ENCODE measurements at regions not wholly inside any gene's neighbourhood (a gene's known extent, or its start where the extent isn't known, plus 50 kb on each side); places are given as distances from the start of the nearest gene placed in this dataset.

GRCh38 chr2:220855296-220855695, 716.8 kb downstream of the EPHA4 start:
- Histone ChIP-seq H3K79me2 (ENCODE audit: control insufficient read depth, low read length) (no peaks in the 10 kb centered on the region), H3K9me2 (replicated peaks; ENCODE audit: control insufficient read depth, low read length) (no peaks in the 10 kb centered on the region), H3K27me3 (ENCODE audit: control insufficient read depth, low read length) (no peaks in the 10 kb centered on the region), H3K27ac (ENCODE audit: low read depth, low read length) (no peak overlapping the region), H4K20me1 (ENCODE audit: control insufficient read depth, insufficient read depth, low read depth, low read length) (no peaks in the 10 kb centered on the region), H3K4me2 (ENCODE audit: low read length) (no peak overlapping the region), H3K9me3 (ENCODE audit: control insufficient read depth, insufficient read depth, low read length) (no peaks in the 10 kb centered on the region), H3F3A (ENCODE audit: control insufficient read depth, insufficient read depth) (no peaks in the 10 kb centered on the region), H3K36me3 (ENCODE audit: control insufficient read depth, low read length) (no peaks in the 10 kb centered on the region), H3K4me3 (ENCODE audit: low read length) (no peak overlapping the region), H3K4me1 (ENCODE audit: control insufficient read depth, low read length) (no peaks in the 10 kb centered on the region)
- TF ChIP-seq, protein P1, sequence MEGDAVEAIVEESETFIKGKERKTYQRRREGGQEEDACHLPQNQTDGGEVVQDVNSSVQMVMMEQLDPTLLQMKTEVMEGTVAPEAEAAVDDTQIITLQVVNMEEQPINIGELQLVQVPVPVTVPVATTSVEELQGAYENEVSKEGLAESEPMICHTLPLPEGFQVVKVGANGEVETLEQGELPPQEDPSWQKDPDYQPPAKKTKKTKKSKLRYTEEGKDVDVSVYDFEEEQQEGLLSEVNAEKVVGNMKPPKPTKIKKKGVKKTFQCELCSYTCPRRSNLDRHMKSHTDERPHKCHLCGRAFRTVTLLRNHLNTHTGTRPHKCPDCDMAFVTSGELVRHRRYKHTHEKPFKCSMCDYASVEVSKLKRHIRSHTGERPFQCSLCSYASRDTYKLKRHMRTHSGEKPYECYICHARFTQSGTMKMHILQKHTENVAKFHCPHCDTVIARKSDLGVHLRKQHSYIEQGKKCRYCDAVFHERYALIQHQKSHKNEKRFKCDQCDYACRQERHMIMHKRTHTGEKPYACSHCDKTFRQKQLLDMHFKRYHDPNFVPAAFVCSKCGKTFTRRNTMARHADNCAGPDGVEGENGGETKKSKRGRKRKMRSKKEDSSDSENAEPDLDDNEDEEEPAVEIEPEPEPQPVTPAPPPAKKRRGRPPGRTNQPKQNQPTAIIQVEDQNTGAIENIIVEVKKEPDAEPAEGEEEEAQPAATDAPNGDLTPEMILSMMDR (IDR thresholded peaks at IDR 0.05; ENCODE audit: low read depth, low read length, poor library complexity, severe bottlenecking), result no peak
- no peak for TF ChIP-seq EZH2phosphoT487 (IDR thresholded peaks at IDR 0.05; ENCODE audit: borderline replicate concordance, low read length)

- H3K36me3 ChIP-seq (ENCODE audit: control insufficient read depth, low read length), result no peaks in the 10 kb centered on the region
- H3K4me3 ChIP-seq (ENCODE audit: low read length), result no peak overlapping the region
- no peaks in the 10 kb centered on the region for H3K9me3 ChIP-seq (ENCODE audit: control insufficient read depth, insufficient read depth, low read length)
- no peak for TF ChIP-seq EZH2phosphoT487 (IDR thresholded peaks at IDR 0.05; ENCODE audit: borderline replicate concordance, low read length)
- TF ChIP-seq, protein P1 (IDR thresholded peaks at IDR 0.05; ENCODE audit: low read depth, low read length, poor library complexity, severe bottlenecking), result no peak
- H3K4me2 ChIP-seq (ENCODE audit: low read length), result no peak overlapping the region
- no peaks in the 10 kb centered on the region for H3K27me3 ChIP-seq (ENCODE audit: control insufficient read depth, low read length)
- H4K20me1 ChIP-seq (ENCODE audit: control insufficient read depth, insufficient read depth, low read depth, low read length), result no peaks in the 10 kb centered on the region
- H3F3A ChIP-seq (ENCODE audit: control insufficient read depth, insufficient read depth), result no peaks in the 10 kb centered on the region
- H3K4me1 ChIP-seq (ENCODE audit: control insufficient read depth, low read length), result no peaks in the 10 kb centered on the region
- H3K79me2 ChIP-seq (ENCODE audit: control insufficient read depth, low read length), result no peaks in the 10 kb centered on the region
- H3K27ac ChIP-seq (ENCODE audit: low read depth, low read length), result no peak overlapping the region
- no peaks in the 10 kb centered on the region for H3K9me2 ChIP-seq (replicated peaks; ENCODE audit: control insufficient read depth, low read length)
These were observed 715.6 kb downstream of the EPHA4 start for GRCh38 chr2:220856486-220856885.

DNA sequence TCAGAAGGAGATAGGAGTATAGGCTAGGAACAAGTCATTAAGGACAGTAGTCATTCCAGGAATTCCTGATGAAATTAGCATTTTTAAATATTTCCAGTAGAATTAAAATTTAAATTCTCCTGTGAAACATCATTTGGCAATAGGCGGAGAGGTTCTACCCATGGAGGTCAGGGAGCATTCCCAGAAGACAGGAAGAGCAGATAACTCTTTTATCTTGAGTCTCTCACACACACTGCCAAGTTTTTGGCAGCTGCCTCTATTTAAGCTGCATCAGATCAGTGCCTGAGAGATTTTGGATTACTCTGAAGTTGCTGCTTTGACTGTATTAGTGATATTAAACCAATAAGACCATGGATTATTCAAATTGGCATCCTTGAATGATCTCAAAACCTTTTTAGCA, 714.7 kb downstream of the EPHA4 start:
- TF ChIP-seq EZH2phosphoT487 (IDR thresholded peaks at IDR 0.05; ENCODE audit: borderline replicate concordance, low read length), result no peak
- TF ChIP-seq, protein P1 (IDR thresholded peaks at IDR 0.05; ENCODE audit: low read depth, low read length, poor library complexity, severe bottlenecking), result no peak
- H3K4me3 ChIP-seq (ENCODE audit: low read length), result no peak overlapping the region
- H3F3A ChIP-seq (ENCODE audit: control insufficient read depth, insufficient read depth), result no peaks in the 10 kb centered on the region
- no peak overlapping the region for H3K4me2 ChIP-seq (ENCODE audit: low read length)
- no peaks in the 10 kb centered on the region for H3K9me2 ChIP-seq (replicated peaks; ENCODE audit: control insufficient read depth, low read length)
- no peaks in the 10 kb centered on the region for H3K9me3 ChIP-seq (ENCODE audit: control insufficient read depth, insufficient read depth, low read length)
- H3K27me3 ChIP-seq (ENCODE audit: control insufficient read depth, low read length), result no peaks in the 10 kb centered on the region
- no peaks in the 10 kb centered on the region for H3K36me3 ChIP-seq (ENCODE audit: control insufficient read depth, low read length)
- no peaks in the 10 kb centered on the region for H3K4me1 ChIP-seq (ENCODE audit: control insufficient read depth, low read length)
- no peaks in the 10 kb centered on the region for H3K79me2 ChIP-seq (ENCODE audit: control insufficient read depth, low read length)
- H3K27ac ChIP-seq (ENCODE audit: low read depth, low read length), result no peak overlapping the region
- no peaks in the 10 kb centered on the region for H4K20me1 ChIP-seq (ENCODE audit: control insufficient read depth, insufficient read depth, low read depth, low read length)

GRCh38 chr2:220858101-220858500, 714.0 kb downstream of the EPHA4 start:
- H3K4me3 ChIP-seq (ENCODE audit: low read length), result no peak overlapping the region
- H4K20me1 ChIP-seq (ENCODE audit: control insufficient read depth, insufficient read depth, low read depth, low read length), result no peaks in the 10 kb centered on the region
- no peak overlapping the region for H3K27ac ChIP-seq (ENCODE audit: low read depth, low read length)
- no peaks in the 10 kb centered on the region for H3K36me3 ChIP-seq (ENCODE audit: control insufficient read depth, low read length)
- H3K79me2 ChIP-seq (ENCODE audit: control insufficient read depth, low read length), result no peaks in the 10 kb centered on the region
- no peaks in the 10 kb centered on the region for H3K4me1 ChIP-seq (ENCODE audit: control insufficient read depth, low read length)
- no peaks in the 10 kb centered on the region for H3K9me3 ChIP-seq (ENCODE audit: control insufficient read depth, insufficient read depth, low read length)
- H3K9me2 ChIP-seq (replicated peaks; ENCODE audit: control insufficient read depth, low read length), result no peaks in the 10 kb centered on the region
- TF ChIP-seq EZH2phosphoT487 (IDR thresholded peaks at IDR 0.05; ENCODE audit: borderline replicate concordance, low read length), result no peak
- TF ChIP-seq, protein P1 (IDR thresholded peaks at IDR 0.05; ENCODE audit: low read depth, low read length, poor library complexity, severe bottlenecking), result no peak
- no peak overlapping the region for H3K4me2 ChIP-seq (ENCODE audit: low read length)
- H3F3A ChIP-seq (ENCODE audit: control insufficient read depth, insufficient read depth), result no peaks in the 10 kb centered on the region
- no peaks in the 10 kb centered on the region for H3K27me3 ChIP-seq (ENCODE audit: control insufficient read depth, low read length)
